SK-N-SH (cell line): ENCODE measurements at regions not wholly inside any gene's neighbourhood (a gene's known extent, or its start where the extent isn't known, plus 50 kb on each side); places are given as distances from the start of the nearest gene placed in this dataset.
"Not testable (repeated sequence)": the region's sequence is repeated elsewhere in the genome, so short reads cannot be mapped to it uniquely, and the experiment has no call there.

Experiments used
- CTCF ChIP-seq: fragments of 200-600 bp; sonication (generic); IDR thresholded peaks from 2 replicates; pipeline ENCODE4 v1.6.1; 2017; ENCODE audit warnings: antibody characterized with exemption, mild to moderate bottlenecking, moderate library complexity
- EP300 ChIP-seq, 2 experiments: IDR thresholded peaks; 2 replicates each; pipeline versions ENCODE4 v1.4.0 to v1.6.1; 2012; ENCODE audit warnings: borderline replicate concordance in 1 of 2, low read depth in 1 of 2, low read length in 1 of 2
- YY1 ChIP-seq: IDR thresholded peaks from 2 replicates; pipeline ENCODE4 v1.4.0; 2012; ENCODE audit warnings: low read depth, mild to moderate bottlenecking
- TF ChIP-seq, protein P1 (sequence below): IDR thresholded peaks from 2 replicates; pipeline ENCODE4 v1.4.0; 2012; ENCODE audit warnings: low read depth
- TF ChIP-seq, protein P2 (sequence below): IDR thresholded peaks from 2 replicates; pipeline ENCODE4 v1.6.1; 2012; ENCODE audit warnings: mild to moderate bottlenecking, low read depth, low read length, moderate library complexity

DNA sequence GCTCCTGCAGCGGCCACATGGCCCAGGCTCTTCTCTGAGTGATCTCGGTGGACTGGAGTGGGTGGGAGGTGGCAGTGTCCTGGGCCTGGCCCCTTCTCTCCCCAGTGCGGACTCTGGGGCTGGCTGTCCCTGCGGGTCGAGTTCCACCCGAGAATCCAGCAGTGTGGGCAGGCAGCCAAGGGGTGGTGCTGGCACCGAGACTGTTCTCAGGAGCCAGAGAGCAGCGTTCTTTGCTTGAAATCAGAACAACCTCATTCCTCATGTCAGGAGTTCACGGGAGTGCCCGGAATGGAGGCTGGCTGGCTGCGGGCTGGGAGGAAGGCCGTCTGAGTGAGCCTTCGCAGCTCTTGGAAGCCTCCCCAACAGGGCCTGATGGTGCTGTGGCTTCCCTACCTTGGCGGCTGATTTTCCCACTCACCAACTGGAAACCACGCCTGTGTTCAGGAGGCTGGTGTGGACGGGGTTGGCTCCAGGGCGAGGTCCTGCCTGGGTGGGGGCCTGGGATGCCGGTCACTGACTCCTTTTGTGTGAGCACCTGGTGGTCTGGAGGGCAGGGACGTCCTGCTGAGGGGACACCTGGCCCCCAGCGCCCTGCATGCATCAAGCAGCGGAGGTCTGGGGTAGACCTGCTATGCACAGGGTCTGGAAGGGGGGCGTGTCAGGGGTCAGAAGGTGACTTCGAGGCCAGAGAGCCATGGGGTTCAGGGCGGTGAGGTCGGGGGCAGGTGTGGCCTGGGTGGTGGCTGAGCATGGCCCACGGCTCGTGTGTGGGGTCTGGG lies 137.6 kb downstream of the TMEM121 start:
- not testable (repeated sequence) for TF ChIP-seq EP300 (IDR thresholded peaks at IDR 0.05; ENCODE audit: borderline replicate concordance in 1 of 2, low read depth in 1 of 2, low read length in 1 of 2); YY1; CTCF
- TF ChIP-seq, protein P1, sequence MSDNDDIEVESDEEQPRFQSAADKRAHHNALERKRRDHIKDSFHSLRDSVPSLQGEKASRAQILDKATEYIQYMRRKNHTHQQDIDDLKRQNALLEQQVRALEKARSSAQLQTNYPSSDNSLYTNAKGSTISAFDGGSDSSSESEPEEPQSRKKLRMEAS = not testable (repeated sequence)
- TF ChIP-seq, protein P2, sequence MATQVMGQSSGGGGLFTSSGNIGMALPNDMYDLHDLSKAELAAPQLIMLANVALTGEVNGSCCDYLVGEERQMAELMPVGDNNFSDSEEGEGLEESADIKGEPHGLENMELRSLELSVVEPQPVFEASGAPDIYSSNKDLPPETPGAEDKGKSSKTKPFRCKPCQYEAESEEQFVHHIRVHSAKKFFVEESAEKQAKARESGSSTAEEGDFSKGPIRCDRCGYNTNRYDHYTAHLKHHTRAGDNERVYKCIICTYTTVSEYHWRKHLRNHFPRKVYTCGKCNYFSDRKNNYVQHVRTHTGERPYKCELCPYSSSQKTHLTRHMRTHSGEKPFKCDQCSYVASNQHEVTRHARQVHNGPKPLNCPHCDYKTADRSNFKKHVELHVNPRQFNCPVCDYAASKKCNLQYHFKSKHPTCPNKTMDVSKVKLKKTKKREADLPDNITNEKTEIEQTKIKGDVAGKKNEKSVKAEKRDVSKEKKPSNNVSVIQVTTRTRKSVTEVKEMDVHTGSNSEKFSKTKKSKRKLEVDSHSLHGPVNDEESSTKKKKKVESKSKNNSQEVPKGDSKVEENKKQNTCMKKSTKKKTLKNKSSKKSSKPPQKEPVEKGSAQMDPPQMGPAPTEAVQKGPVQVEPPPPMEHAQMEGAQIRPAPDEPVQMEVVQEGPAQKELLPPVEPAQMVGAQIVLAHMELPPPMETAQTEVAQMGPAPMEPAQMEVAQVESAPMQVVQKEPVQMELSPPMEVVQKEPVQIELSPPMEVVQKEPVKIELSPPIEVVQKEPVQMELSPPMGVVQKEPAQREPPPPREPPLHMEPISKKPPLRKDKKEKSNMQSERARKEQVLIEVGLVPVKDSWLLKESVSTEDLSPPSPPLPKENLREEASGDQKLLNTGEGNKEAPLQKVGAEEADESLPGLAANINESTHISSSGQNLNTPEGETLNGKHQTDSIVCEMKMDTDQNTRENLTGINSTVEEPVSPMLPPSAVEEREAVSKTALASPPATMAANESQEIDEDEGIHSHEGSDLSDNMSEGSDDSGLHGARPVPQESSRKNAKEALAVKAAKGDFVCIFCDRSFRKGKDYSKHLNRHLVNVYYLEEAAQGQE = not testable (repeated sequence)
